A549 (cell line): ENCODE measurements at regions not wholly inside any gene's neighbourhood (a gene's known extent, or its start where the extent isn't known, plus 50 kb on each side); places are given as distances from the start of the nearest gene placed in this dataset.

Experiments used
- ATAC-seq, 2 experiments: fragments of 200-7000 bp in 1 of 2; fragments of >200 bp in 1 of 2; cut with Nextera tagmentation in 1 of 2; cut with Tn5 transposase in 1 of 2; 3 replicates each; pipeline versions ENCODE4 v1.8.0 to v1.9.1; 2018 to 2020; ENCODE audit warnings: mild to moderate bottlenecking in 1 of 2, moderate library complexity in 1 of 2
- CTCF ChIA-PET: fragments of 300-600 bp; sonication (Branson Sonifier 250); formaldehyde crosslinking; extraction: SDS; loops from one replicate; lab custom pipeline; 2021; ENCODE audit warnings: antibody characterized with exemption, inconsistent platforms; lab: Yijun Ruan, JAX
- POLR2A ChIA-PET: fragments of 350-600 bp; formaldehyde crosslinking; extraction: SDS; loops from one replicate; lab custom pipeline; 2021; ENCODE audit warnings: antibody characterized with exemption, inconsistent platforms; lab: Yijun Ruan, JAX
- DNase-seq, 2 experiments: peaks; one replicate each; pipeline versions ENCODE4 v3.0.0 to v3.0.0-alpha.2; 2011 to 2016; ENCODE audit warnings: low read depth in 1 of 2, low spot score in 1 of 2
- FAIRE-seq: peaks from 2 replicates; lab custom pipeline; 2011; peaks lifted over from hg19 to GRCh38; lab: Jason Lieb, UNC
- H3K27ac ChIP-seq, 2 experiments: fragments of >200 bp; sonication (Bioruptor Twin); formaldehyde crosslinking; 3 replicates each; pipeline ENCODE4 v1.5.1; 2016 to 2017
- H3K4me1 ChIP-seq: fragments of >200 bp; sonication (Bioruptor Twin); formaldehyde crosslinking; 3 replicates; pipeline ENCODE4 v1.6.1; 2016
- H3K4me2 ChIP-seq: fragments of >200 bp; sonication (Bioruptor Twin); formaldehyde crosslinking; 3 replicates; pipeline ENCODE4 v1.6.1; 2016
- H3K4me3 ChIP-seq: fragments of >200 bp; sonication (Bioruptor Twin); formaldehyde crosslinking; 3 replicates; pipeline ENCODE4 v1.5.1; 2016
- H3K9me3 ChIP-seq: fragments of >200 bp; sonication (Bioruptor Twin); formaldehyde crosslinking; 3 replicates; pipeline ENCODE4 v1.6.1; 2016
- ATOH8 ChIP-seq: fragments of 250-450 bp; sonication (Bioruptor Pico); IDR thresholded peaks from 2 replicates; pipeline ENCODE4 v1.5.0; 2020; ENCODE audit warnings: low read depth, mild to moderate bottlenecking, moderate library complexity
- BHLHE40 ChIP-seq: IDR thresholded peaks from 2 replicates; pipeline ENCODE4 v1.6.1; 2012; ENCODE audit warnings: low read depth, low read length, inconsistent platforms
- CBX2 ChIP-seq: fragments of 200-600 bp; sonication (generic); IDR thresholded peaks from 2 replicates; pipeline ENCODE4 v1.6.1; 2016; ENCODE audit warnings: low read depth, mild to moderate bottlenecking, borderline replicate concordance
- CBX8 ChIP-seq: fragments of 200-600 bp; sonication (generic); IDR thresholded peaks from 2 replicates; pipeline ENCODE4 v1.6.1; 2016
- CHD2 ChIP-seq: fragments of 150-350 bp; IDR thresholded peaks from 2 replicates; pipeline ENCODE4 v1.6.1; 2014; ENCODE audit warnings: low read length; ENCODE audit not compliant: partially characterized antibody
- CHD4 ChIP-seq: fragments of 200-600 bp; sonication (generic); IDR thresholded peaks from 2 replicates; pipeline ENCODE4 v1.6.1; 2016; ENCODE audit warnings: antibody characterized with exemption, mild to moderate bottlenecking, borderline replicate concordance
- CTCF ChIP-seq: fragments of >200 bp; sonication (Bioruptor Twin); formaldehyde crosslinking; IDR thresholded peaks from 3 replicates; pipeline ENCODE4 v1.5.1; 2016
- E2F6 ChIP-seq: IDR thresholded peaks from 2 replicates; pipeline ENCODE4 v1.6.1; 2012; ENCODE audit warnings: low read depth, borderline replicate concordance
- ELK1 ChIP-seq: fragments of 150-350 bp; IDR thresholded peaks from 2 replicates; pipeline ENCODE4 v1.6.1; 2014; ENCODE audit warnings: low read depth, mild to moderate bottlenecking, low read length
- ESRRA ChIP-seq: fragments of 150-350 bp; IDR thresholded peaks from 2 replicates; pipeline ENCODE4 v1.6.1; 2014; ENCODE audit warnings: mild to moderate bottlenecking, low read length, borderline replicate concordance
- HDAC2 ChIP-seq: fragments of 200-600 bp; sonication (generic); IDR thresholded peaks from 2 replicates; pipeline ENCODE4 v1.6.1; 2016
- HES2 ChIP-seq: fragments of >200 bp; sonication (Bioruptor Twin); formaldehyde crosslinking; IDR thresholded peaks from 2 replicates; pipeline ENCODE4 v1.6.1; 2016
- JUN ChIP-seq, 2 experiments: fragments of >200 bp; sonication (Bioruptor Twin); formaldehyde crosslinking; IDR thresholded peaks; 2 replicates in 1 of 2; 3 replicates in 1 of 2; pipeline ENCODE4 v1.6.1; 2016 to 2017
- MAX ChIP-seq: IDR thresholded peaks from 2 replicates; pipeline ENCODE4 v1.6.1; 2012
- NFE2L2 ChIP-seq: fragments of 150-350 bp; conservative IDR thresholded peaks from 2 replicates; pipeline ENCODE4 v1.6.1; 2014; ENCODE audit warnings: low read length
- NPAS2 ChIP-seq: fragments of 250-450 bp; sonication (Bioruptor Pico); IDR thresholded peaks from 2 replicates; pipeline ENCODE4 v1.8.0; 2022; ENCODE audit warnings: mild to moderate bottlenecking, moderate library complexity, borderline replicate concordance
- NR3C1 ChIP-seq: fragments of >200 bp; sonication (Bioruptor Twin); formaldehyde crosslinking; IDR thresholded peaks from 3 replicates; pipeline ENCODE4 v1.6.1; 2017
- POLR2A ChIP-seq: IDR thresholded peaks from 2 replicates; pipeline ENCODE4 v1.6.1; 2012; ENCODE audit warnings: mild to moderate bottlenecking, low read length
- POLR2AphosphoS2 ChIP-seq: conservative IDR thresholded peaks from 2 replicates; pipeline ENCODE4 v1.6.1; 2012; ENCODE audit warnings: low read length, improper control_type of control experiment, inconsistent platforms
- RARB ChIP-seq: fragments of 250-450 bp; sonication (Bioruptor Pico); IDR thresholded peaks from 2 replicates; pipeline ENCODE4 v1.8.0; 2021; ENCODE audit warnings: mild to moderate bottlenecking, moderate library complexity
- RCOR1 ChIP-seq: fragments of 150-350 bp; IDR thresholded peaks from 2 replicates; pipeline ENCODE4 v1.6.1; 2014; ENCODE audit warnings: antibody characterized with exemption, low read length, low read depth
- REST ChIP-seq: fragments of 200-600 bp; sonication (generic); IDR thresholded peaks from 2 replicates; pipeline ENCODE4 v1.6.1; 2016; ENCODE audit warnings: antibody characterized with exemption, mild to moderate bottlenecking, moderate library complexity
- SMC3 ChIP-seq: fragments of >200 bp; sonication (Bioruptor Twin); formaldehyde crosslinking; IDR thresholded peaks from 3 replicates; pipeline ENCODE4 v1.6.1; 2018; ENCODE audit warnings: inconsistent platforms
- USF2 ChIP-seq: fragments of 450-650 bp; IDR thresholded peaks from 2 replicates; pipeline ENCODE4 v1.6.1; 2014; ENCODE audit warnings: antibody characterized with exemption
- ZNF302 ChIP-seq: fragments of 250-450 bp; sonication (Bioruptor Pico); IDR thresholded peaks from 2 replicates; pipeline ENCODE4 v1.9.0; 2021; ENCODE audit warnings: inconsistent platforms, mild to moderate bottlenecking, moderate library complexity
- ZSCAN20 ChIP-seq: fragments of 250-450 bp; sonication (Bioruptor Pico); IDR thresholded peaks from 2 replicates; pipeline ENCODE4 v1.8.0; 2022; ENCODE audit warnings: mild to moderate bottlenecking, moderate library complexity
- WGBS: methylation state at CpG from one replicate; pipeline ENCODE4 v1.1.6; 2017; ENCODE audit errors: missing lambda C conversion rate; 5-methylcytosine and 5-hydroxymethylcytosine counted together

GRCh38 chr7:116425647-116426209 is 73.8 kb upstream of the CAV2 start:
- Histone ChIP-seq H3K4me3 (no peak overlapping the region), H3K4me2 (peak overlapping the region; percentile 84), H3K9me3 (no peaks in the 10 kb centered on the region), H3K27ac (peak overlapping the region; percentile 75 to 86), H3K4me1 (peaks cover 69% of the 10 kb centered on the region)
- WGBS: 49% methylated on average over 3 of the region's 3 CpGs
- TF ChIP-seq SMC3 (no peak), CHD4 (no peak), CHD2 (no peak), ZNF302 (CRISPR knock-in tag) (no peak), HES2 (no peak), NFE2L2 (no peak), POLR2A (no peak), HDAC2 (no peak)
- ATAC-seq: peak in 1 of 2 experiments; percentile 5; a peak in 1 of 6 replicates
- peak; percentile 59 for FAIRE-seq
- DNase-seq: no peak
- ChIA-PET CTCF (interaction anchor here (0.8 to 1.7 kb wide), 5 partner anchors 13 to 166 kb away, joined by 3 to 12 read pairs (median 3); no protein-coding TSS in a partner anchor), POLR2A (interaction anchor here (1.0 to 1.2 kb wide), 3 partner anchors 13 to 216 kb away, joined by 3 to 4 read pairs (median 3); partner anchors contain the start of gene TES)

GRCh38 chr7:116426428-116427156 is 72.9 kb upstream of the CAV2 start:
- FAIRE-seq: peak; percentile 98
- Histone ChIP-seq H3K4me3 (0 out of 3 replicates have a peak overlapping the region, but pooled peaks have one; percentile 5), H3K4me2 (peak overlapping the region; percentile 84), H3K4me1 (peaks cover 60% of the 10 kb centered on the region), H3K27ac (peak overlapping the region; percentile 75 to 86), H3K9me3 (no peaks in the 10 kb centered on the region)
- 12% methylated on average over 4 of the region's 4 CpGs for WGBS
- DNase-seq: peak; percentile 57 to 92
- peak; percentile 85 to 89 for ATAC-seq
- ChIA-PET POLR2A (interaction anchor here (1.0 to 1.2 kb wide), 3 partner anchors 12 to 216 kb away, joined by 3 to 4 read pairs (median 3); partner anchors contain the start of gene TES), CTCF (interaction anchor here (0.8 to 1.7 kb wide), 5 partner anchors 12 to 167 kb away, joined by 3 to 12 read pairs (median 3); no protein-coding TSS in a partner anchor)
- TF ChIP-seq NR3C1 (no peak), ELK1 (no peak), NPAS2 (no peak), SMC3 (no peak; the same call in 2 of the 3 replicates), REST (no peak), RARB (CRISPR knock-in tag) (no peak), MAX (peak; percentile 68; the same call in 1 of the 2 replicates), BHLHE40 (no peak), CBX8 (no peak), ATOH8 (CRISPR knock-in tag) (no peak), POLR2A (no peak), CBX2 (no peak), CHD2 (no peak), RCOR1 (no peak), CTCF (no peak), JUN (IDR thresholded peaks at IDR 0.05) (peak; percentile 39 to 58; a peak in 1 of 5 replicates), ESRRA (no peak), USF2 (no peak), POLR2AphosphoS2 (no peak), E2F6 (no peak), ZSCAN20 (CRISPR knock-in tag) (no peak)
